ENCODE measurements at regions not wholly inside any gene's neighbourhood (a gene's known extent, or its start where the extent isn't known, plus 50 kb on each side); places are given as distances from the start of the nearest gene placed in this dataset.

- Histone ChIP-seq H3K4me3 (no peak overlapping the region), H3K27me3 (no peaks in the 10 kb centered on the region)
- TF ChIP-seq CTCF (IDR thresholded peaks at IDR 0.05) (no peak), POLR2A (IDR thresholded peaks at IDR 0.05) (no peak), EP300 (IDR thresholded peaks at IDR 0.05) (no peak)
These were observed 536.4 kb upstream of the PTBP2 start for GRCh38 chr1:96185181-96185580.

GRCh38 chr1:96187020-96187419 is 534.6 kb upstream of the PTBP2 start:
- intact Hi-C loops (cut with DNase I) = no loop called here

More at GRCh38 chr1:96185181-96185580, 536.4 kb upstream of the PTBP2 start:
- Histone ChIP-seq H3K4me1 (ENCODE audit: insufficient read depth) (no peaks in the 10 kb centered on the region), H3K27ac (no peak overlapping the region), H3K36me3 (no peaks in the 10 kb centered on the region), H3K9me3 (no peaks in the 10 kb centered on the region)
- no peak for DNase-seq
- intact Hi-C loops (cut with DNase I) = no loop called here
- WGBS, 3 donors = 43 to 59% (median 47%) methylated on average over 2 of the region's 2 CpGs

GRCh38 chr1:96191165-96191564 is 530.4 kb upstream of the PTBP2 start:
- intact Hi-C loops (cut with DNase I) = no loop called here
- TF ChIP-seq EP300 (IDR thresholded peaks at IDR 0.05) = no peak
- WGBS, 3 donors = 31 to 70% (median 52%) methylated on average over 2 of the region's 2 CpGs

More at GRCh38 chr1:96187020-96187419, 534.6 kb upstream of the PTBP2 start:
- no peak for DNase-seq
- H3K9me3 ChIP-seq = no peaks in the 10 kb centered on the region
- WGBS, 3 donors = 65 to 84% (median 74%) methylated on average over 1 of the region's 1 CpG
- H3K27ac ChIP-seq = no peak overlapping the region
- no peaks in the 10 kb centered on the region for H3K27me3 ChIP-seq
- no peak overlapping the region for H3K4me3 ChIP-seq
- no peak for TF ChIP-seq POLR2A (IDR thresholded peaks at IDR 0.05)
- TF ChIP-seq EP300 (IDR thresholded peaks at IDR 0.05) = no peak
- TF ChIP-seq CTCF (IDR thresholded peaks at IDR 0.05) = no peak
- H3K36me3 ChIP-seq = no peaks in the 10 kb centered on the region
- no peaks in the 10 kb centered on the region for H3K4me1 ChIP-seq (ENCODE audit: insufficient read depth)

GRCh38 chr1:96206451-96206850 is 515.1 kb upstream of the PTBP2 start:
- intact Hi-C loops (cut with DNase I) = no loop called here

More at GRCh38 chr1:96191165-96191564, 530.4 kb upstream of the PTBP2 start:
- H3K27me3 ChIP-seq = no peaks in the 10 kb centered on the region
- no peak for DNase-seq
- no peak overlapping the region for H3K4me3 ChIP-seq
- no peak overlapping the region for H3K27ac ChIP-seq
- H3K9me3 ChIP-seq = no peaks in the 10 kb centered on the region
- no peaks in the 10 kb centered on the region for H3K36me3 ChIP-seq
- no peaks in the 10 kb centered on the region for H3K4me1 ChIP-seq (ENCODE audit: insufficient read depth)

More at GRCh38 chr1:96206451-96206850, 515.1 kb upstream of the PTBP2 start:
- Histone ChIP-seq H3K36me3 (no peaks in the 10 kb centered on the region), H3K27ac (no peak overlapping the region), H3K9me3 (no peaks in the 10 kb centered on the region), H3K4me1 (ENCODE audit: insufficient read depth) (no peaks in the 10 kb centered on the region), H3K27me3 (no peaks in the 10 kb centered on the region), H3K4me3 (no peak overlapping the region)
- no peak for TF ChIP-seq CTCF (IDR thresholded peaks at IDR 0.05)
- no peak for TF ChIP-seq POLR2A (IDR thresholded peaks at IDR 0.05)
- no peak for TF ChIP-seq EP300 (IDR thresholded peaks at IDR 0.05)
- DNase-seq = no peak
- WGBS, 3 donors = 69 to 96% (median 77%) methylated on average over 2 of the region's 2 CpGs
